SU-DHL-6 (cell line): ENCODE measurements at regions not wholly inside any gene's neighbourhood (a gene's known extent, or its start where the extent isn't known, plus 50 kb on each side); places are given as distances from the start of the nearest gene placed in this dataset.
"Not testable (repeated sequence)": the region's sequence is repeated elsewhere in the genome, so short reads cannot be mapped to it uniquely, and the experiment has no call there.

Experiments used
- H2AFZ ChIP-seq: fragments of 200-600 bp; sonication (generic); 2 replicates; pipeline ENCODE4 v1.6.1; 2014; ENCODE audit warnings: low read depth, mild to moderate bottlenecking, moderate library complexity, mixed read lengths, antibody characterized with exemption, low read length; ENCODE audit not compliant: severe bottlenecking
- H3F3A ChIP-seq: fragments of 200-600 bp; shearing (Covaris generic); 2 replicates; pipeline ENCODE4 v1.6.0; 2016; ENCODE audit warnings: antibody characterized with exemption, mild to moderate bottlenecking; ENCODE audit not compliant: insufficient read depth
- H3K27ac ChIP-seq: fragments of 200-600 bp; sonication (generic); 2 replicates; pipeline ENCODE4 v1.5.1; 2016; ENCODE audit warnings: low read depth, mild to moderate bottlenecking, low read length, moderate library complexity, mixed read lengths
- H3K27me3 ChIP-seq: fragments of 200-600 bp; sonication (generic), shearing (Covaris generic); 2 replicates; pipeline ENCODE4 v1.6.0; 2014; ENCODE audit warnings: mild to moderate bottlenecking, low read length
- H3K36me3 ChIP-seq: fragments of 200-600 bp; sonication (generic); 2 replicates; pipeline ENCODE4 v1.6.1; 2014; ENCODE audit warnings: mild to moderate bottlenecking, low read length, mixed read lengths
- H3K4me2 ChIP-seq: fragments of 300-600, 200-600 bp; shearing (Covaris generic), sonication (generic); 2 replicates; pipeline ENCODE4 v1.6.0; 2014; ENCODE audit warnings: low read length, low read depth, mild to moderate bottlenecking; ENCODE audit not compliant: poor library complexity, severe bottlenecking
- H3K4me3 ChIP-seq: fragments of 200-600 bp; sonication (generic); 2 replicates; pipeline ENCODE4 v1.5.1; 2014; ENCODE audit warnings: antibody characterized with exemption, low read length, mild to moderate bottlenecking, mixed read lengths; ENCODE audit not compliant: insufficient read depth, poor library complexity, severe bottlenecking
- H3K79me2 ChIP-seq: fragments of 200-600 bp; sonication (generic); 2 replicates; pipeline ENCODE4 v1.6.1; 2014; ENCODE audit warnings: mild to moderate bottlenecking, low read length, moderate library complexity; ENCODE audit not compliant: insufficient read depth
- H3K9ac ChIP-seq: fragments of 200-600 bp; sonication (generic); 2 replicates; pipeline ENCODE4 v1.7.0; 2014; ENCODE audit warnings: mild to moderate bottlenecking, low read length
- H3K9me2 ChIP-seq: fragments of 200-600 bp; sonication (generic); replicated peaks from 2 replicates; pipeline ENCODE4 v1.6.1; 2014; ENCODE audit warnings: low read length; ENCODE audit not compliant: insufficient read depth
- H3K9me3 ChIP-seq: fragments of 200-600 bp; sonication (generic); 2 replicates; pipeline ENCODE4 v1.6.1; 2014; ENCODE audit warnings: low read length, mixed read lengths; ENCODE audit not compliant: insufficient read depth
- H4K20me1 ChIP-seq: fragments of 200-600 bp; sonication (generic); 2 replicates; pipeline ENCODE4 v1.6.1; 2014; ENCODE audit warnings: low read depth, mild to moderate bottlenecking, antibody characterized with exemption, low read length, moderate library complexity, mixed read lengths

DNA sequence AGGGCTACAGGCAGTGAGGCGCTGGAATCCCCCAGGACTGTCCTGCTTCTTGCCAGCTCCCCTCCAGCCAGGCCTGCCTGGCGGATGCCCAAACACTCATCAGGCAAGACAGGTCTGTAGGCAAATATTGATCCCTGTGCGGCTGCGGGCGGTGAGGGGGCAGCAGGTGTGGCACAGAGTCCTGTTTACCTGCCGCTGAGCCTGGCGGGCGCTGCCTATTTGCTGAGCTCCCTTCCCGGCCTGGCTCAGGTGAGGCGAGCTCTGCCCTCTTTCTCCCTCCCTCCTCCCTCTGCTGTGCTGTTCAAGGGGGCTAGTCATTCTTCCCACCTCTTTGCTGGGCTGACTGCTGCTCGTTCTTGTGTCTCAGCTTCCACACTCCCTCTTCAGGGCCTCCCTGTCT, 71.5 kb downstream of the PROP1 start:
- H3K9ac ChIP-seq, H3K27ac ChIP-seq, H3K4me2 ChIP-seq, H3F3A ChIP-seq, H3K9me3 ChIP-seq, H4K20me1 ChIP-seq, H2AFZ ChIP-seq, H3K36me3 ChIP-seq, H3K79me2 ChIP-seq, H3K27me3 ChIP-seq, H3K4me3 ChIP-seq, H3K9me2 ChIP-seq: not testable (repeated sequence)

DNA sequence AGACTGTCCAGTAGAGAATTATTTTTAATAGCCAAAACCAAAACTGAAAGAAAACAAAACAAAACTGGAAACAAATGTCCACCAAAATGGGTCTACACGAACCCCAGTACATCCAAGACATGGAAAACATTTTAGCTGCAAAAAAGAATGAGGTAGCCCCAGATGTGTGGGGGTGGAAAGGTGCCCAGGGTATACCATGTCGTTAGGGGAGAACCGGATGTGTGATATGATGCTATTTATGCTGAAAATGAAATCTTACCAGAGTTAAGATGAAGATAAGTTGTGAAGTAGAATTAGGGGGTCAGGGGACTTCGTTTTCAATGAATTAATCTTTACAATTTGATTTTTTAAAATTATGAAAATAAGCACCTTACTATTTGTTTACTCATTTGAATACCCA, 72.2 kb downstream of the PROP1 start:
- H3K27me3 ChIP-seq, H3K27ac ChIP-seq, H4K20me1 ChIP-seq, H3K9me2 ChIP-seq, H3K9ac ChIP-seq, H3K4me2 ChIP-seq, H3K4me3 ChIP-seq, H3K79me2 ChIP-seq, H3F3A ChIP-seq, H2AFZ ChIP-seq, H3K36me3 ChIP-seq, H3K9me3 ChIP-seq: not testable (repeated sequence)

DNA sequence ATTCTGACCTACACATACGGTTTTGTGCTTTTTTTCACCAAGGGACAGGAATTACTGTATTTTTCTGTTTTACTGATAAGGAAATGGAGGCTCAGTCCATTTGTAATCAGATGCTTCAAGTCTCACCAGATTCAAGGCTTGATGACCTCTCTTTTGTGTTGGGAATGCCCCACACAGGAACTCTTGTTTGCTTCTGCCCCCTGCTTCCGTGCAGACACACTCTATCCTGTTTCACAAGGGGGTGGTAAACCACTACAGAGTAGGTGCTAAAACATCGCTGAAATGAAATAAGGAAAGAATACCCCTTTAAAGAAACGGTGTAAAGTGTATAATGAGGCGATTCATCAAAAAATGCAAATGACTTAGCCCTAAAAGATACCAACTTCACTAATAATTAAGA, 72.9 kb downstream of the PROP1 start:
- H3K4me3 ChIP-seq, H3F3A ChIP-seq, H3K9me3 ChIP-seq, H3K9ac ChIP-seq, H3K4me2 ChIP-seq, H2AFZ ChIP-seq, H3K79me2 ChIP-seq, H3K27me3 ChIP-seq, H3K9me2 ChIP-seq, H4K20me1 ChIP-seq, H3K36me3 ChIP-seq, H3K27ac ChIP-seq: not testable (repeated sequence)

DNA sequence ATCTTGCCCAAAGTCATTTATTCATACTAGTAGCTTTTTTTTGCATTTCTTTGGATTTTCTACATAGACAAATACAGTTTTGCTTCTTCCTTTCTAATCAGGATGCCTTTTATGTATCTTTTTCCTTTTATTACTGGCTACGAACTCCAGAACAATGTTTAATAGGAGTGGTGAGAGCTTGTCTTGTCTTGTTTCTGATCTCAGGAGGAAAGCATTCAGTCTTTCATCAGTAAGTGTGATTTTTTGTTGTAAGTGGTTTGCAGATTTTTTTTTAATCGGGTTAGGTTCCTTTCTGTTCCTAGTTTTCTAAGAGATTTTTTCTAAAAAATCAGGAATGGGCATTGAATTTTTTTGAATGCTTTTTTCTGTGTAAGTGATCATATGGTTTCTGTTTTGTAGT, 86.8 kb downstream of the PROP1 start:
- not testable (repeated sequence) for H3F3A ChIP-seq, H3K27ac ChIP-seq, H3K4me2 ChIP-seq, H3K9me2 ChIP-seq, H3K27me3 ChIP-seq, H2AFZ ChIP-seq, H3K9ac ChIP-seq, H3K36me3 ChIP-seq, H3K9me3 ChIP-seq, H3K4me3 ChIP-seq, H4K20me1 ChIP-seq, H3K79me2 ChIP-seq

DNA sequence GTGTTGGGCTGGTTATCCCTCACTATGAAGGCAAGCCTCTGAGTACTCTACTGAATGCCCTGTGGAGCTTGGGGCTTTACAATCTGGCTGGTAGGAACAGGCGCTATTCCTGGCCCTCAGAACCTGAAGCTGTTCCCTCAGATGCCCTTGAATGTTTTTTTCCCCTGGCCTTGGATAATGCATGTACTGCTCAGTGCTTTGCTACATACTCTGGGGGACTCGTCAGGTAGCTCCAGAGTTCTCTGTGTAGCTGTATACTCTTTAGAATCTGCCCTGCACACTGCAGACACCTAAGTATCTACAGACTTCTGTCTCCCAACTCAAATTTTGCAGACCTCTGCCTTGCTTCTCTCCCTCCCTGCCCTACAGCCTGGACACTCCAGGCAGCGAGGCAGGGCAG, 93.2 kb downstream of the PROP1 start:
- not testable (repeated sequence) for H4K20me1 ChIP-seq, H3K27me3 ChIP-seq, H3K9ac ChIP-seq, H3K79me2 ChIP-seq, H3K4me3 ChIP-seq, H3K9me3 ChIP-seq, H3K9me2 ChIP-seq, H3F3A ChIP-seq, H2AFZ ChIP-seq, H3K4me2 ChIP-seq, H3K36me3 ChIP-seq, H3K27ac ChIP-seq

DNA sequence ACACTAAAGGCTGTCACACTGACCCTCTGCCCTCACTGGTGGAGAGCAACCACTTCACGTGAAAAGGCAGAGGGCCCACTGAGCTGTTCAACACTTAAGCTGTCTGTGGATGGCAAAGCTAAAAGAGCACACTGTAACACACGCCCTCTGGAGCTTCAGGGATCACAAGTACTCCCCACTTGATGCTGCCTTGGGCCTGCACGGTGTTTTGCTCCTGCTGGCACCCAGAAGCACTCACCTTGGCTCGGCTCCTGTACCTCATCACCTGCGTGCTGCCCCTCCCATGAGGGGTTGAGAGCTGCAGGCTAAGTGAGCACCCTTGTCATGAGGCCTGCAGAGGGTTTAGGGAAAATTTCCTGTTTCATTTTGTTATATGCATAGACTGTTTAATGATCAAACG, 96.0 kb downstream of the PROP1 start:
- H2AFZ ChIP-seq, H3K9me3 ChIP-seq, H4K20me1 ChIP-seq, H3K9me2 ChIP-seq, H3K4me3 ChIP-seq, H3K36me3 ChIP-seq, H3K27me3 ChIP-seq, H3F3A ChIP-seq, H3K27ac ChIP-seq, H3K4me2 ChIP-seq, H3K79me2 ChIP-seq, H3K9ac ChIP-seq: not testable (repeated sequence)

DNA sequence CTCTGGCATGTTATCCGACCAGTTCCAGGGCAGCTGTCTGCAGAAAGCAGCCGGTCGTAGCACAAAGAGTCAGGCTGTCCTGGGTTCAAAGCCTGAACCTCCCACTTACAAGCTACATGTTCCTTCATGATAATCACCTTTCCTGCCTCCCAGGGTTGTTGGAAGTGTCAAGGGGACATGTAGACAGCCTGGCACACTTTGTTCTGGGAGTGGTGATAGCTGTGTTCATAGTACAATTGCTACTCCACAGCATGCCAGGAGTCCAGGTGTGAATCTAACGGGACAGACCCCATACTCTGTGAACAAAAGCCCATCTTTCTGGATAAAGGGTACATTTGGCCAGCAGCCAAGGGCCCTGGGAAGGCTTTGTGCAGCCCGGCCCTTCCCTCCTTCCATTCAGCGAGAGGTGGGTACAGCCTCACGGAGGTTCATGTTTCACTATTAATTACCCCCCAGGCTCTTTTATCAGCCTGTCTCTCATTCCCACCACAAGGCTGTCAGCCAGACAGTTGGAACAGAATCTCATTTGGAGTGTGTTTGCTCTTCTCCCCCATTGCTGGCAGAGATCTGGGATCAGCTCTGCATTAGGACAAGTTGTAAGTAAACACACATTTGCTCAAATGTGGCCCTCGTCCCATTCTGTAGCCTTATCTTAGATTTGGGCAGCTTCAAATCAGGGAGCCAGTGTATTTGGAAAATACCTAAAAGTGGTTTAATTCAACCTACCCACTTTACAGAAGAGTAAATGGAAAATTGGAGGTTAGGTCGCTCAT, 101.2 kb downstream of the PROP1 start:
- not testable (repeated sequence) for H3K4me2 ChIP-seq, H3F3A ChIP-seq, H3K27me3 ChIP-seq, H3K9me2 ChIP-seq, H4K20me1 ChIP-seq, H2AFZ ChIP-seq, H3K4me3 ChIP-seq, H3K27ac ChIP-seq, H3K9ac ChIP-seq, H3K36me3 ChIP-seq, H3K9me3 ChIP-seq, H3K79me2 ChIP-seq

DNA sequence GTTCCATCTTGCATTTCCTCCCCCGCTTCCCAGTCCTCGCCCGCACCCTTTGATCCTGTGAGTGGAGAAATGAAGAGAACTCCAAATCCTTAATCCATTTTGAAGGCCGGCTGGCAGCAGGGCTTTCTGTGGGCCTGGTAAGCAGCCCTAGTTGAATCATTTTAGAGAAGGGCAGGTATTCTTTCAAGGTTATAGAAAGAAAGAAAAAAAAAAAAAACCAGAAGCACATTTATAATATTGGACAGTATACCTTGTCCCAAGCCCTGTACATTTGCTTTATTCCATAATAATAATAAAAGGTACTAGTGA, 103.7 kb downstream of the PROP1 start:
- H4K20me1 ChIP-seq, H3K27ac ChIP-seq, H2AFZ ChIP-seq, H3K9ac ChIP-seq, H3K27me3 ChIP-seq, H3K4me2 ChIP-seq, H3K79me2 ChIP-seq, H3K9me2 ChIP-seq, H3F3A ChIP-seq, H3K36me3 ChIP-seq, H3K9me3 ChIP-seq, H3K4me3 ChIP-seq: not testable (repeated sequence)
